ENCODE measurements at regions not wholly inside any gene's neighbourhood (a gene's known extent, or its start where the extent isn't known, plus 50 kb on each side); places are given as distances from the start of the nearest gene placed in this dataset. TPM values are rescaled to one million over a fixed set of nuclear protein-coding genes. Genes with fewer than 3 reads are reported as not detected.

DNA sequence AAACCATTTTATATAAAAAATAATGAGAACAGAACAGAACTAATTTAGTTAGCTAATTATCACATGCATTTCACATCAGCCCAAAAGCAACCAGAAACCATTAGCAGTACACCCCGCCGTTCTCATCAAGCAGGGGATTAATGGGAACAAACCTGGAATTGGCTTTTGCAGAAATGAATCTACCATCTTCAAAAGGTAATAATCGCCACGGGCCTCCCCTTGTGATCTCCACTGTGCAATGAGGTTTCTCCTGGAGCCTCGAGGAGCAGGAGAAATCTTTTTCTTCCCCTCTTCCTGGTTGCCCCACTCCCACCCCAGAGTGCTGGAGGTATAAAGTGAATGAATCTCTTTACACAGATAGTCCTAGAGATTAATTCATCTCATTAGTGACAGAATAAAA lies 1003.5 kb downstream of the AGBL1 start:
- no peaks in the 10 kb centered on the region for H3K4me1 ChIP-seq (ENCODE audit: control insufficient read depth in 2 of 2, insufficient read depth in 1 of 2, low read depth in 1 of 2, low read length in 2 of 2)
- H3K9ac ChIP-seq (ENCODE audit: low read depth, low read length, poor library complexity) = no peak overlapping the region
- no CpG with 5 or more reads among the region's 5 CpGs for WGBS, 2 donors (ENCODE audit: extremely low coverage in 2 of 2, insufficient read length in 2 of 2, insufficient replicate concordance in 1 of 2)

DNA sequence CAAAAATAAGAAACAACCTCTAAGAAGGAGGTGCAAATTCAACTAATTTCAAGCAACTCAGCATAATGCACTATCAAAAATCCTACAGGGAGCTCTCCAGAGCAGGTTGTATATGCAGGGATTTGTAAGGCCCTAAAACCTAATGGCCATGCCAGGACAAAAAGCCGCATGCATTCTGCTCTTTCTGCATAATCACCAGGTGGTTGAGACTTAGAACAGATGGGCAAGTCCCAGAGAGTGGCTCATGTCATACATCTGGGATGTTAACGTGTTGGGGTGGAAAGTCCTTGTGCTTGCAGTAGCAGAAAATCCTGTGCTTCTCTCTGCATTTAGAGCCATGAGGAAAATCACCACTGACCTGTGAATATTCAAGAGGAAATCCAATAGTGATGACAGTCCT lies 1002.9 kb downstream of the AGBL1 start:
- H2BK5ac ChIP-seq (ENCODE audit: low read length) = no peak overlapping the region
- H3K9me3 ChIP-seq (replicated peaks in 1 of 2; ENCODE audit: control insufficient read depth in 2 of 2, insufficient read depth in 1 of 2, low read depth in 1 of 2, low read length in 2 of 2) = no peaks in the 10 kb centered on the region
- H3K4me3 ChIP-seq (ENCODE audit: low read length in 2 of 2) = no peak overlapping the region
- no peak overlapping the region for H3K9ac ChIP-seq (ENCODE audit: low read depth, low read length, poor library complexity)
- H3K4me1 ChIP-seq (ENCODE audit: control insufficient read depth in 2 of 2, insufficient read depth in 1 of 2, low read depth in 1 of 2, low read length in 2 of 2) = no peaks in the 10 kb centered on the region
- H3K27ac ChIP-seq (replicated peaks; ENCODE audit: low read length) = no peak overlapping the region
- no peak overlapping the region for H4K91ac ChIP-seq (ENCODE audit: low read depth, low read length, poor library complexity)
- no peak overlapping the region for H4K8ac ChIP-seq (ENCODE audit: low read depth, low read length)
- H3K4me2 ChIP-seq (ENCODE audit: insufficient read depth, low read length, poor library complexity, severe bottlenecking) = no peak overlapping the region
- H2BK120ac ChIP-seq (ENCODE audit: low read depth, low read length) = no peak overlapping the region
- no peaks in the 10 kb centered on the region for H3K27me3 ChIP-seq (ENCODE audit: control insufficient read depth in 3 of 3, insufficient read depth in 3 of 3, low read depth in 1 of 3, low read length in 3 of 3)
- H2BK15ac ChIP-seq (ENCODE audit: low read length) = no peak overlapping the region
- H2AFZ ChIP-seq (ENCODE audit: low read length) = no peak overlapping the region
- no peak for DNase-seq (ENCODE audit: low spot score)
- H3K36me3 ChIP-seq (replicated peaks in 1 of 2; ENCODE audit: control insufficient read depth in 2 of 2, insufficient read depth in 2 of 2, low read length in 2 of 2) = no peaks in the 10 kb centered on the region
- H3K79me1 ChIP-seq (ENCODE audit: low read depth, low read length) = no peaks in the 10 kb centered on the region
- WGBS, 2 donors (ENCODE audit: extremely low coverage in 2 of 2, insufficient read length in 2 of 2, insufficient replicate concordance in 1 of 2) = no CpG with 5 or more reads among the region's 2 CpGs
- no peak overlapping the region for H2AK5ac ChIP-seq (ENCODE audit: low read depth, low read length)
- no peak overlapping the region for H3K14ac ChIP-seq (ENCODE audit: low read length)
- no peak overlapping the region for H2BK12ac ChIP-seq (ENCODE audit: low read length)
- H3K23ac ChIP-seq (ENCODE audit: low read depth, low read length, poor library complexity) = no peak overlapping the region
- H3K4ac ChIP-seq (ENCODE audit: low read length) = no peak overlapping the region
- H3K18ac ChIP-seq (ENCODE audit: low read length) = no peak overlapping the region

More for the DNA sequence above, 1003.5 kb downstream of the AGBL1 start:
- no peak overlapping the region for H2BK5ac ChIP-seq (ENCODE audit: low read length)
- H3K27me3 ChIP-seq (ENCODE audit: control insufficient read depth in 3 of 3, insufficient read depth in 3 of 3, low read depth in 1 of 3, low read length in 3 of 3) = no peaks in the 10 kb centered on the region
- H3K4ac ChIP-seq (ENCODE audit: low read length) = no peak overlapping the region
- H3K27ac ChIP-seq (replicated peaks; ENCODE audit: low read length) = no peak overlapping the region
- no peaks in the 10 kb centered on the region for H3K36me3 ChIP-seq (replicated peaks in 1 of 2; ENCODE audit: control insufficient read depth in 2 of 2, insufficient read depth in 2 of 2, low read length in 2 of 2)
- H3K14ac ChIP-seq (ENCODE audit: low read length) = no peak overlapping the region
- DNase-seq (ENCODE audit: low spot score) = no peak
- H2AK5ac ChIP-seq (ENCODE audit: low read depth, low read length) = no peak overlapping the region
- no peaks in the 10 kb centered on the region for H3K9me3 ChIP-seq (replicated peaks in 1 of 2; ENCODE audit: control insufficient read depth in 2 of 2, insufficient read depth in 1 of 2, low read depth in 1 of 2, low read length in 2 of 2)
- H3K79me1 ChIP-seq (ENCODE audit: low read depth, low read length) = no peaks in the 10 kb centered on the region
- H3K23ac ChIP-seq (ENCODE audit: low read depth, low read length, poor library complexity) = no peak overlapping the region
- H2BK120ac ChIP-seq (ENCODE audit: low read depth, low read length) = no peak overlapping the region
- H4K91ac ChIP-seq (ENCODE audit: low read depth, low read length, poor library complexity) = no peak overlapping the region
- no peak overlapping the region for H4K8ac ChIP-seq (ENCODE audit: low read depth, low read length)
- no peak overlapping the region for H3K18ac ChIP-seq (ENCODE audit: low read length)
- no peak overlapping the region for H3K4me2 ChIP-seq (ENCODE audit: insufficient read depth, low read length, poor library complexity, severe bottlenecking)
- no peak overlapping the region for H2AFZ ChIP-seq (ENCODE audit: low read length)
- no peak overlapping the region for H2BK15ac ChIP-seq (ENCODE audit: low read length)
- H3K4me3 ChIP-seq (ENCODE audit: low read length in 2 of 2) = no peak overlapping the region
- no peak overlapping the region for H2BK12ac ChIP-seq (ENCODE audit: low read length)

DNA sequence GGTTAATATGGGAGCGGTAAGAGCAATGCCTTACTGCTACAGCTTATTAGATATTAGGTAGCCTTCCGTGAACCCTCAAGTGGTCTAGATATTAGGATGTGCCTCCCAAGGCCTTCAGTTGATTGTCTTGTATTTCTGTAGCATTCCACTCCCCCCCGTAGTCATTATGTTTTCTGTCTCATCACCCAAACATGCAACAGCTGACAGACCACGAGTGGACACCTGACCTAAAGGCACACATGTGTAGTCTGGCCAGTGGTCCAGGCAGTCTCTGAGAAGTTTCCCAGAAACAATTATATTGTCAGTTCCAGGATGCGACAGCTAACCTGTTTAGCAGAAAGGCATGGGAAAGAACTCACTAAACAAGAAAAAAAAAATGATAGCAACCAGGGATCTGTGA lies 1000.9 kb downstream of the AGBL1 start:
- no peak overlapping the region for H2BK5ac ChIP-seq (ENCODE audit: low read length)
- WGBS, 2 donors (ENCODE audit: extremely low coverage in 2 of 2, insufficient read length in 2 of 2, insufficient replicate concordance in 1 of 2) = no CpG with 5 or more reads among the region's 5 CpGs
- no peak overlapping the region for H3K27ac ChIP-seq (replicated peaks; ENCODE audit: low read length)
- no peaks in the 10 kb centered on the region for H3K79me1 ChIP-seq (ENCODE audit: low read depth, low read length)
- no peak for DNase-seq (ENCODE audit: low spot score)
- no peak overlapping the region for H3K4ac ChIP-seq (ENCODE audit: low read length)
- no peak overlapping the region for H2AFZ ChIP-seq (ENCODE audit: low read length)
- no peak overlapping the region for H2BK120ac ChIP-seq (ENCODE audit: low read depth, low read length)
- no peaks in the 10 kb centered on the region for H3K36me3 ChIP-seq (replicated peaks in 1 of 2; ENCODE audit: control insufficient read depth in 2 of 2, insufficient read depth in 2 of 2, low read length in 2 of 2)
- no peak overlapping the region for H3K9ac ChIP-seq (ENCODE audit: low read depth, low read length, poor library complexity)
- no peak overlapping the region for H3K4me2 ChIP-seq (ENCODE audit: insufficient read depth, low read length, poor library complexity, severe bottlenecking)
- no peak overlapping the region for H3K4me3 ChIP-seq (ENCODE audit: low read length in 2 of 2)
- no peak overlapping the region for H2BK12ac ChIP-seq (ENCODE audit: low read length)
- H3K18ac ChIP-seq (ENCODE audit: low read length) = no peak overlapping the region
- H2BK15ac ChIP-seq (ENCODE audit: low read length) = no peak overlapping the region
- no peak overlapping the region for H4K8ac ChIP-seq (ENCODE audit: low read depth, low read length)
- H3K23ac ChIP-seq (ENCODE audit: low read depth, low read length, poor library complexity) = no peak overlapping the region
- no peaks in the 10 kb centered on the region for H3K27me3 ChIP-seq (ENCODE audit: control insufficient read depth in 3 of 3, insufficient read depth in 3 of 3, low read depth in 1 of 3, low read length in 3 of 3)
- no peak overlapping the region for H3K14ac ChIP-seq (ENCODE audit: low read length)
- H3K9me3 ChIP-seq (replicated peaks in 1 of 2; ENCODE audit: control insufficient read depth in 2 of 2, insufficient read depth in 1 of 2, low read depth in 1 of 2, low read length in 2 of 2) = no peaks in the 10 kb centered on the region
- H2AK5ac ChIP-seq (ENCODE audit: low read depth, low read length) = no peak overlapping the region
- no peaks in the 10 kb centered on the region for H3K4me1 ChIP-seq (ENCODE audit: control insufficient read depth in 2 of 2, insufficient read depth in 1 of 2, low read depth in 1 of 2, low read length in 2 of 2)
- no peak overlapping the region for H4K91ac ChIP-seq (ENCODE audit: low read depth, low read length, poor library complexity)

Small RNA genes in the stretch of these regions (small RNA-seq; reads per million reads assigned to genes)
- gene RNU6-185P (ENCODE audit: insufficient read depth) = not detected

Data from neuronal stem cell (in vitro differentiated cells).